Tibial nerve (tissue), 4 donors: ENCODE measurements at regions not wholly inside any gene's neighbourhood (a gene's known extent, or its start where the extent isn't known, plus 50 kb on each side); places are given as distances from the start of the nearest gene placed in this dataset.

Experiments used
- DNase-seq, 2 donors: peaks; one replicate each; pipeline ENCODE4 v3.0.0-alpha.2; 2019; ENCODE audit warnings: low spot score in 2 of 2
- H3K27ac ChIP-seq, 4 donors: fragments of 200-600 bp; sonication (generic) in 3 of 4; one replicate each; pipeline ENCODE4 v1.5.1; 2017 to 2019; ENCODE audit warnings: mild to moderate bottlenecking in 1 of 4
- H3K27me3 ChIP-seq, 2 donors: fragments of 200-600 bp; sonication (generic) in 1 of 2; one replicate each; pipeline versions ENCODE4 v1.5.1 to v1.6.0; 2017 to 2019
- H3K36me3 ChIP-seq, 3 donors: fragments of 200-600 bp; sonication (generic); one replicate each; pipeline ENCODE4 v1.5.1; 2018 to 2019
- H3K4me1 ChIP-seq, 4 donors: fragments of 200-600 bp; sonication (generic) in 3 of 4; one replicate each; pipeline ENCODE4 v1.5.1; 2017 to 2019
- H3K4me3 ChIP-seq, 4 donors: fragments of 200-600 bp; sonication (generic) in 3 of 4; one replicate each; pipeline ENCODE4 v1.5.1; 2017 to 2019; ENCODE audit warnings: mild to moderate bottlenecking in 1 of 4, moderate library complexity in 1 of 4
- H3K9me3 ChIP-seq, 4 donors: fragments of 200-600 bp; sonication (generic) in 3 of 4; one replicate each; pipeline ENCODE4 v1.5.1; 2017 to 2019
- CTCF ChIP-seq, 5 experiments: fragments of 200-600 bp in 3 of 5; fragments of 450-650 bp in 2 of 5; sonication (generic) in 3 of 5; IDR thresholded peaks; one replicate each; pipeline ENCODE4 v1.5.1; 2016 to 2019; ENCODE audit warnings: antibody characterized with exemption in 5 of 5, mild to moderate bottlenecking in 3 of 5, moderate library complexity in 2 of 5
- EP300 ChIP-seq, 2 donors: sonication (generic); formaldehyde crosslinking; IDR thresholded peaks; one replicate each; pipeline ENCODE4 v1.6.1; 2017; ENCODE audit warnings: antibody characterized with exemption in 2 of 2, mild to moderate bottlenecking in 1 of 2
- POLR2A ChIP-seq, 2 donors: fragments of 450-650 bp; IDR thresholded peaks; one replicate each; pipeline ENCODE4 v1.6.1; 2017; ENCODE audit warnings: antibody characterized with exemption in 2 of 2, mild to moderate bottlenecking in 2 of 2, moderate library complexity in 2 of 2
- WGBS, 2 donors: methylation state at CpG; one replicate each; pipeline ENCODE4 v1.1.5; 2018; 5-methylcytosine and 5-hydroxymethylcytosine counted together

GRCh38 chr5:124580512-124580911 lies 165.9 kb downstream of the ZNF608 start:
- H3K36me3 ChIP-seq, result no peaks in the 10 kb centered on the region
- no peak overlapping the region for H3K4me3 ChIP-seq
- peaks cover 0 to under 1% (median 0%) of the 10 kb centered on the region in 4 donors for H3K4me1 ChIP-seq
- no peak for TF ChIP-seq CTCF (IDR thresholded peaks at IDR 0.05)
- no peak for TF ChIP-seq POLR2A (IDR thresholded peaks at IDR 0.05)
- TF ChIP-seq EP300 (IDR thresholded peaks at IDR 0.05), result no peak
- no peaks in the 10 kb centered on the region for H3K27me3 ChIP-seq
- no peak for DNase-seq
- 76 to 83% methylated on average over 6 of the region's 6 CpGs for WGBS, 2 donors
- H3K9me3 ChIP-seq, result peaks cover 0 to 11% (median 0%) of the 10 kb centered on the region in 4 donors
- no peak overlapping the region for H3K27ac ChIP-seq

GRCh38 chr5:124576848-124577409 lies 169.5 kb downstream of the ZNF608 start:
- Histone ChIP-seq H3K36me3 (no peaks in the 10 kb centered on the region), H3K9me3 (no peaks in the 10 kb centered on the region), H3K4me1 (peaks cover 0 to 21% (median 0%) of the 10 kb centered on the region in 4 donors), H3K4me3 (no peak overlapping the region), H3K27me3 (no peaks in the 10 kb centered on the region), H3K27ac (no peak overlapping the region)
- 75 to 83% methylated on average over 4 of the region's 4 CpGs for WGBS, 2 donors
- DNase-seq, result no peak
- TF ChIP-seq CTCF (IDR thresholded peaks at IDR 0.05), result no peak
- TF ChIP-seq EP300 (IDR thresholded peaks at IDR 0.05), result no peak
- TF ChIP-seq POLR2A (IDR thresholded peaks at IDR 0.05), result no peak

GRCh38 chr5:124575725-124576124 lies 170.7 kb downstream of the ZNF608 start:
- Histone ChIP-seq H3K9me3 (no peaks in the 10 kb centered on the region), H3K4me3 (no peak overlapping the region), H3K27ac (no peak overlapping the region), H3K27me3 (no peaks in the 10 kb centered on the region), H3K4me1 (peaks cover 0 to 21% (median 0%) of the 10 kb centered on the region in 4 donors), H3K36me3 (no peaks in the 10 kb centered on the region)
- DNase-seq, result no peak
- 94 to 95% methylated on average over 7 of the region's 7 CpGs for WGBS, 2 donors
- TF ChIP-seq POLR2A (IDR thresholded peaks at IDR 0.05) (no peak), EP300 (IDR thresholded peaks at IDR 0.05) (no peak), CTCF (IDR thresholded peaks at IDR 0.05) (no peak)

- Histone ChIP-seq H3K4me1 (peaks cover 0 to 21% (median 0%) of the 10 kb centered on the region in 4 donors), H3K27ac (no peak overlapping the region), H3K36me3 (no peaks in the 10 kb centered on the region), H3K27me3 (no peaks in the 10 kb centered on the region), H3K4me3 (no peak overlapping the region), H3K9me3 (no peaks in the 10 kb centered on the region)
- WGBS, 2 donors, result 57 to 65% methylated on average over 7 of the region's 7 CpGs
- no peak for TF ChIP-seq EP300 (IDR thresholded peaks at IDR 0.05)
- TF ChIP-seq CTCF (IDR thresholded peaks at IDR 0.05), result no peak
- TF ChIP-seq POLR2A (IDR thresholded peaks at IDR 0.05), result no peak
- DNase-seq, result no peak
These were observed 171.7 kb downstream of the ZNF608 start for GRCh38 chr5:124574521-124575436.

- Histone ChIP-seq H3K4me1 (peaks cover 0 to 21% (median 0%) of the 10 kb centered on the region in 4 donors), H3K27me3 (no peaks in the 10 kb centered on the region), H3K27ac (no peak overlapping the region), H3K9me3 (no peaks in the 10 kb centered on the region), H3K4me3 (no peak overlapping the region), H3K36me3 (no peaks in the 10 kb centered on the region)
- 78 to 88% methylated on average over 5 of the region's 5 CpGs for WGBS, 2 donors
- no peak for DNase-seq
- TF ChIP-seq POLR2A (IDR thresholded peaks at IDR 0.05) (no peak), EP300 (IDR thresholded peaks at IDR 0.05) (no peak), CTCF (IDR thresholded peaks at IDR 0.05) (no peak)
These were observed 173.5 kb downstream of the ZNF608 start for GRCh38 chr5:124572971-124573370.
